Endodermal cell (in vitro differentiated cells): ENCODE measurements at regions not wholly inside any gene's neighbourhood (a gene's known extent, or its start where the extent isn't known, plus 50 kb on each side); places are given as distances from the start of the nearest gene placed in this dataset.

Source experiments
- DNase-seq: peaks from one replicate; pipeline ENCODE4 v3.0.0-alpha.2; 2017
- H3K27ac ChIP-seq: 2 replicates; pipeline ENCODE4 v1.5.1; 2013; ENCODE audit warnings: mild to moderate bottlenecking, low read depth, low read length, moderate library complexity
- H3K27me3 ChIP-seq: 2 replicates; pipeline ENCODE4 v1.6.1; 2013; ENCODE audit warnings: mild to moderate bottlenecking, low read length, moderate library complexity; ENCODE audit not compliant: insufficient read depth, control insufficient read depth, poor library complexity, severe bottlenecking
- H3K36me3 ChIP-seq: 2 replicates; pipeline ENCODE4 v1.7.0; 2013; ENCODE audit warnings: mild to moderate bottlenecking, low read length, moderate library complexity; ENCODE audit not compliant: control insufficient read depth, insufficient read depth
- H3K4me1 ChIP-seq: one replicate; pipeline ENCODE4 v1.7.0; 2013; ENCODE audit warnings: low read length; ENCODE audit not compliant: control insufficient read depth, insufficient read depth
- H3K4me3 ChIP-seq: 2 replicates; pipeline ENCODE4 v1.5.1; 2013; ENCODE audit warnings: mild to moderate bottlenecking, low read length, moderate library complexity
- H3K9ac ChIP-seq: 2 replicates; pipeline ENCODE4 v1.6.1; 2013; ENCODE audit warnings: mild to moderate bottlenecking, low read length, moderate library complexity; ENCODE audit not compliant: poor library complexity, severe bottlenecking; ENCODE audit errors: extremely low read depth
- H3K9me3 ChIP-seq: 2 replicates; pipeline ENCODE4 v1.6.1; 2013; ENCODE audit warnings: mild to moderate bottlenecking, low read length, moderate library complexity; ENCODE audit not compliant: control insufficient read depth
- H3K27ac Mint-ChIP-seq: 2 replicates; pipeline ENCODE4 v1.8.0; 2020; ENCODE audit warnings: mixed read lengths
- H3K27me3 Mint-ChIP-seq: 2 replicates; pipeline ENCODE4 v1.8.0; 2021; ENCODE audit warnings: mild to moderate bottlenecking, mixed read lengths; ENCODE audit not compliant: insufficient read depth
- H3K36me3 Mint-ChIP-seq: 2 replicates; pipeline ENCODE4 v1.8.0; 2020; ENCODE audit warnings: low read depth, mixed read lengths
- H3K4me1 Mint-ChIP-seq: 2 replicates; pipeline ENCODE4 v1.8.0; 2020; ENCODE audit warnings: mixed read lengths
- H3K4me3 Mint-ChIP-seq: 2 replicates; pipeline ENCODE4 v1.8.0; 2020; ENCODE audit warnings: mild to moderate bottlenecking, moderate library complexity, mixed read lengths
- H3K9me3 Mint-ChIP-seq: 2 replicates; pipeline ENCODE4 v1.8.0; 2020; ENCODE audit warnings: mild to moderate bottlenecking, mixed read lengths
- WGBS, 2 experiments: methylation state at CpG; one replicate each; pipeline versions ENCODE4 v1.1.5 to v1.1.7; 2013; ENCODE audit warnings: missing lambda C conversion rate in 2 of 2, mixed read lengths in 1 of 2; ENCODE audit not compliant: insufficient coverage in 1 of 2, insufficient read length in 1 of 2; 5-methylcytosine and 5-hydroxymethylcytosine counted together
- TF ChIP-seq, protein P1 (sequence below): fragments of 200-600 bp; sonication (generic); conservative IDR thresholded peaks from 2 replicates; pipeline ENCODE4 v1.5.0; 2021; ENCODE audit warnings: antibody characterized with exemption, mild to moderate bottlenecking

DNA sequence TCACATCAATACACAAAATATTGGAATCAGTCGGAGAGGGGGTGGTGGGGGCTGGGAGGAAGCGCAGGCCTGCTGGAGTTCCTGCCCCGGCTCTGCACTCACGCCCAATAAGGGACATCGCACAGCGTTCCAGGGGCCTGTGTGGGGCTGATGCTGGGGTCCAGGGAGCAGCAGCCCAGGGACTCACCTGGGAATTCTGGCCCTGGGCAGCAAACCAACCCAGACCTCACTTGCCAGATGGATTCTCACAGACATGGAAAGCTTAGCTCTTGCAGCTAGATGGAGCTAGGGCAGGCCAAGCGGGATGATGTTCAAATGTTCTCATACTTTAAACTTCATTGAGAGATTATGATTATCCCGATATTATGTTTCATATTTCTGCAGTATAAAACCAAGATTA, 266.6 kb upstream of the TANK start:
- 93 to 96% methylated on average over 2 to 8 of the region's 8 CpGs for WGBS, 2 experiments
- Mint-ChIP-seq H3K4me1 (peaks cover 4% of the 10 kb centered on the region), H3K27me3 (no peaks in the 10 kb centered on the region), H3K9me3 (peaks cover 7% of the 10 kb centered on the region), H3K4me3 (no peak overlapping the region), H3K27ac (no peak overlapping the region), H3K36me3 (no peaks in the 10 kb centered on the region)
- no peak overlapping the region for H3K9ac ChIP-seq
- no peak for DNase-seq
- H3K36me3 ChIP-seq: no peaks in the 10 kb centered on the region
- no peak overlapping the region for H3K27ac ChIP-seq
- TF ChIP-seq, protein P1, sequence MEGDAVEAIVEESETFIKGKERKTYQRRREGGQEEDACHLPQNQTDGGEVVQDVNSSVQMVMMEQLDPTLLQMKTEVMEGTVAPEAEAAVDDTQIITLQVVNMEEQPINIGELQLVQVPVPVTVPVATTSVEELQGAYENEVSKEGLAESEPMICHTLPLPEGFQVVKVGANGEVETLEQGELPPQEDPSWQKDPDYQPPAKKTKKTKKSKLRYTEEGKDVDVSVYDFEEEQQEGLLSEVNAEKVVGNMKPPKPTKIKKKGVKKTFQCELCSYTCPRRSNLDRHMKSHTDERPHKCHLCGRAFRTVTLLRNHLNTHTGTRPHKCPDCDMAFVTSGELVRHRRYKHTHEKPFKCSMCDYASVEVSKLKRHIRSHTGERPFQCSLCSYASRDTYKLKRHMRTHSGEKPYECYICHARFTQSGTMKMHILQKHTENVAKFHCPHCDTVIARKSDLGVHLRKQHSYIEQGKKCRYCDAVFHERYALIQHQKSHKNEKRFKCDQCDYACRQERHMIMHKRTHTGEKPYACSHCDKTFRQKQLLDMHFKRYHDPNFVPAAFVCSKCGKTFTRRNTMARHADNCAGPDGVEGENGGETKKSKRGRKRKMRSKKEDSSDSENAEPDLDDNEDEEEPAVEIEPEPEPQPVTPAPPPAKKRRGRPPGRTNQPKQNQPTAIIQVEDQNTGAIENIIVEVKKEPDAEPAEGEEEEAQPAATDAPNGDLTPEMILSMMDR: no peak
- no peaks in the 10 kb centered on the region for H3K27me3 ChIP-seq
- H3K4me1 ChIP-seq: no peaks in the 10 kb centered on the region
- no peak overlapping the region for H3K4me3 ChIP-seq
- H3K9me3 ChIP-seq: peaks cover 7% of the 10 kb centered on the region

DNA sequence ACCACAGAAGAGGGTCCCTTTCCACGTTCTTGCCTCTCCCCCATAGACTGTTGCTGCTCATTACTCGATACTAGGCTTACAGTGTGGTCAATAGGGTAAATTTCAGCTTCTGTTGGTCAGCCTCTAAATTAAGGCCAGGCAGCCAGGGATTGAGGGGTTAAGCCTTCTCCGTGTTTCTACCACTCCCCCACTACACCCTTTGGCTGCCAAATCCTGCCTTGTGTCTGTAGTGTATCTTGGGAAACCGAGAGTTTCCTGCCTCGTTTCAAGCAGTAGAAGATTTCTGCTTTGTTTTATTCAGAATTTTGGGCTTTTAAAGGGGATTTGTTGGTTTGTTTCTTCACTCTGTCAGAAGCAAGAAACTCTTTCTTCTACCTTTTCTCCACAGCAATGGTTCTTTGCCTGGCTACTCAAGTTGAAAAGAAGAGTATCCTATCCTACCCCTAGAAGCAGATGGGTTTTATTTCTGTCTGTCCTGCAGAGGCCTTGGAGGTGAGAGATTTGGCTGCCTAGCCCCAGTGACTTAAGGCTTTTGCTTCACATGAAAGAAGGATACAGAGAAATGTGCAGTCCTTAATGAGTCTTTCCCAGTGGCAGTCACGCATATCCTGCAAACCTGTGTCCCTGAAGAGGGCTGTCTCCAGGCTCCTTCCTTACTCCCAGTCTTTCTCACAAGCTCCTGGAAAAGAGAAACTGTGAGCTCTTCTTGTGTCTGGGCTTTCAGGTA, 261.5 kb upstream of the TANK start:
- no peaks in the 10 kb centered on the region for H3K27me3 ChIP-seq
- 80 to 81% methylated on average over 5 to 6 of the region's 6 CpGs for WGBS, 2 experiments
- no peaks in the 10 kb centered on the region for H3K27me3 Mint-ChIP-seq
- H3K36me3 ChIP-seq: no peaks in the 10 kb centered on the region
- H3K9me3 ChIP-seq: peaks cover 7% of the 10 kb centered on the region
- no peak overlapping the region for H3K4me3 Mint-ChIP-seq
- peaks cover 7% of the 10 kb centered on the region for H3K9me3 Mint-ChIP-seq
- DNase-seq: peak; percentile 48
- no peak overlapping the region for H3K4me3 ChIP-seq
- no peaks in the 10 kb centered on the region for H3K4me1 ChIP-seq
- no peak overlapping the region for H3K27ac ChIP-seq
- H3K9ac ChIP-seq: no peak overlapping the region
- no peak overlapping the region for H3K27ac Mint-ChIP-seq
- peaks cover 16% of the 10 kb centered on the region for H3K4me1 Mint-ChIP-seq
- TF ChIP-seq, protein P1: no peak
- H3K36me3 Mint-ChIP-seq: no peaks in the 10 kb centered on the region

DNA sequence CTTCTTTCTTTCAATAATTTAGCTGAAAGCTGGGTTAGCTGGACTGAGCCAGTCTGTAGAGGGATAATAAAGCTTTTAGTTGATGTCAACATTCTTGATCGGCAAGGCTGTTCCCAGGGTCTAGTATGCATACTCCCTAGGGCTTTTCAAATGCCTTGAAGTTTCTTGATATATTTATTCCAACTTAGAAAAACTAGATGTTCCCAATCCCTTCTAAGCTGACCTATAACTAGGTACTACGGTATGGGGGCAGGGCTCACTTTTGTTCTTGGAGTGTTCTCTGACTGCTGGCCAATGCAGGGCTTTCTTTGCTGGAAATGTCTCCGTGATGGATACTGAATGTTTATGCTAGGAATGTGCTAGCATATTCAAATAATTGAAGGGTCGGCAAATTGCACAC, 258.6 kb upstream of the TANK start:
- H3K4me3 Mint-ChIP-seq: no peak overlapping the region
- H3K9ac ChIP-seq: no peak overlapping the region
- no peak overlapping the region for H3K4me3 ChIP-seq
- H3K27me3 ChIP-seq: no peaks in the 10 kb centered on the region
- peak overlapping the region; percentile 73 for H3K27ac ChIP-seq
- no peaks in the 10 kb centered on the region for H3K27me3 Mint-ChIP-seq
- no peaks in the 10 kb centered on the region for H3K9me3 Mint-ChIP-seq
- no peak for DNase-seq
- no peaks in the 10 kb centered on the region for H3K4me1 ChIP-seq
- TF ChIP-seq, protein P1: no peak
- no peak overlapping the region for H3K27ac Mint-ChIP-seq
- no peaks in the 10 kb centered on the region for H3K36me3 ChIP-seq
- 86% methylated on average over 4 of the region's 4 CpGs; no CpG with 5 or more reads in 1 of the 2 experiments for WGBS, 2 experiments
- no peaks in the 10 kb centered on the region for H3K9me3 ChIP-seq
- no peaks in the 10 kb centered on the region for H3K36me3 Mint-ChIP-seq
- peaks cover 19% of the 10 kb centered on the region for H3K4me1 Mint-ChIP-seq
